Thymus (tissue), 11 donors: ENCODE measurements at regions not wholly inside any gene's neighbourhood (a gene's known extent, or its start where the extent isn't known, plus 50 kb on each side); places are given as distances from the start of the nearest gene placed in this dataset.
"Not testable (repeated sequence)": the region's sequence is repeated elsewhere in the genome, so short reads cannot be mapped to it uniquely, and the experiment has no call there.

Source experiments
- DNase-seq, 9 donors: peaks; one replicate each; pipeline ENCODE4 v3.0.0-alpha.2; 2013; ENCODE audit warnings: low spot score in 9 of 9, low read depth in 6 of 9, missing footprints in 1 of 9
- H3K27ac ChIP-seq, 2 donors: one replicate each; pipeline ENCODE4 v1.5.1; 2013; ENCODE audit warnings: control low read depth in 1 of 2, low read depth in 1 of 2, low read length in 1 of 2, mild to moderate bottlenecking in 1 of 2, moderate library complexity in 1 of 2
- H3K27me3 ChIP-seq, 2 donors: one replicate each; pipeline ENCODE4 v1.5.1; 2013; ENCODE audit warnings: low read length in 1 of 2; ENCODE audit not compliant: control insufficient read depth in 2 of 2, insufficient read depth in 1 of 2
- H3K36me3 ChIP-seq, 2 donors: one replicate each; pipeline ENCODE4 v1.5.1; 2013; ENCODE audit warnings: low read length in 1 of 2, mild to moderate bottlenecking in 1 of 2, moderate library complexity in 1 of 2; ENCODE audit not compliant: control insufficient read depth in 2 of 2, insufficient read depth in 2 of 2
- H3K4me1 ChIP-seq, 2 donors: one replicate each; pipeline ENCODE4 v1.5.1; 2013; ENCODE audit warnings: low read length in 2 of 2; ENCODE audit not compliant: control insufficient read depth in 2 of 2, insufficient read depth in 2 of 2
- H3K4me3 ChIP-seq, 2 donors: one replicate each; pipeline ENCODE4 v1.5.1; 2013; ENCODE audit warnings: low read length in 2 of 2, control low read depth in 1 of 2, mild to moderate bottlenecking in 1 of 2
- H3K9me3 ChIP-seq, 2 donors: one replicate each; pipeline ENCODE4 v1.5.1; 2013; ENCODE audit warnings: low read length in 1 of 2, mild to moderate bottlenecking in 1 of 2; ENCODE audit not compliant: control insufficient read depth in 2 of 2, insufficient read depth in 1 of 2
- WGBS: extraction: QIAGEN DNeasy Blood & Tissue Kit; methylation state at CpG from one replicate; pipeline ENCODE4 v1.1.7; 2013; 5-methylcytosine and 5-hydroxymethylcytosine counted together
- donor health status: healthy.

GRCh38 chr1:232156070-232156469 lies 473.9 kb downstream of the SIPA1L2 start:
- H3K27me3 ChIP-seq, H3K9me3 ChIP-seq, DNase-seq, H3K4me1 ChIP-seq, H3K36me3 ChIP-seq, H3K27ac ChIP-seq, H3K4me3 ChIP-seq: not testable (repeated sequence)
- WGBS: 96% methylated on average over 3 of the region's 3 CpGs

- H3K36me3 ChIP-seq: no peaks in the 10 kb centered on the region
- H3K4me3 ChIP-seq: no peak overlapping the region
- no peak for DNase-seq
- no peak overlapping the region for H3K27ac ChIP-seq
- no peaks in the 10 kb centered on the region for H3K9me3 ChIP-seq
- H3K4me1 ChIP-seq: no peaks in the 10 kb centered on the region
- H3K27me3 ChIP-seq: no peaks in the 10 kb centered on the region
Observed at GRCh38 chr1:232153652-232154051, 476.3 kb downstream of the SIPA1L2 start.

DNA sequence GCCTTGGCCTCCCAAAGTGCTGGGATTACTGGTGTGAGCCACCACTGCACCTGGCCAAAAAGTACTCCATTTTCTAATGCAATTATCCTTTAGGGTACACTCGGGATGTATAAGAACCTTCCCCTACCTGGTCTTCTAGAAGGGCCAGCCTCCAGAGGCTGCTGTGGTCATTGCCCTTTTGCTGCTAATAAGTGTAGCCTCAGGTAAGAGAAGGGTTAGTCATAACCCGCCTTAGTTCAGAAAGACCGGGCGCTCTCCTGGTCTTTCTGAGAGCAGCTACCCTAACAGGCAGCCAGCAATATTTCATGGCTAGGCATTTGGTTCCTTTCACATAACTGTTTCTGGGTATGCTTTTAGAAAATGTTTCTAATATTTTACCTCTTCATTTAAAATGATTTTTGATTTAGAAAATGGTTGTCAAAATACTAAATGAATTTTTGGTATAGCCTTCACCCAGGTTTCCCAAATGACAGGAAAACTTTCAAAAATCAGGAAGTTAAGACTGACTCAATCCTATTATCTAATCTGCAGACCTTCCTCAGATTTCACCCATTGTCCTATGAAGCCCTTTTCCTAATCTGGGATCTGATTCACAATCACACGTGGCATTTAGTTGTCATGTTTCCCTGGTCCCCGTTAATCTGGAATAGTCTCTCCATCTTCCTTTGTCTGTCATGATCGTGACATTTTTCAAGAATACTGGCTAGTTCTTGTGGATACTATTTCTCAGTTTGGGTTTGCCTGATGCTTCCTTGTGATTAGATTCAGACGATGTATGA lies 479.0 kb downstream of the SIPA1L2 start:
- Histone ChIP-seq H3K27ac (no peak overlapping the region), H3K9me3 (no peaks in the 10 kb centered on the region), H3K4me1 (no peaks in the 10 kb centered on the region), H3K36me3 (no peaks in the 10 kb centered on the region), H3K4me3 (no peak overlapping the region), H3K27me3 (no peaks in the 10 kb centered on the region)
- 77% methylated on average over 8 of the region's 8 CpGs for WGBS
- DNase-seq: no peak

- Histone ChIP-seq H3K27me3 (no peaks in the 10 kb centered on the region), H3K9me3 (no peaks in the 10 kb centered on the region), H3K4me1 (no peaks in the 10 kb centered on the region), H3K36me3 (no peaks in the 10 kb centered on the region), H3K4me3 (no peak overlapping the region), H3K27ac (no peak overlapping the region)
- no peak for DNase-seq
- WGBS: 79% methylated on average over 9 of the region's 9 CpGs
Observed at GRCh38 chr1:232149287-232150201, 480.4 kb downstream of the SIPA1L2 start.

DNA sequence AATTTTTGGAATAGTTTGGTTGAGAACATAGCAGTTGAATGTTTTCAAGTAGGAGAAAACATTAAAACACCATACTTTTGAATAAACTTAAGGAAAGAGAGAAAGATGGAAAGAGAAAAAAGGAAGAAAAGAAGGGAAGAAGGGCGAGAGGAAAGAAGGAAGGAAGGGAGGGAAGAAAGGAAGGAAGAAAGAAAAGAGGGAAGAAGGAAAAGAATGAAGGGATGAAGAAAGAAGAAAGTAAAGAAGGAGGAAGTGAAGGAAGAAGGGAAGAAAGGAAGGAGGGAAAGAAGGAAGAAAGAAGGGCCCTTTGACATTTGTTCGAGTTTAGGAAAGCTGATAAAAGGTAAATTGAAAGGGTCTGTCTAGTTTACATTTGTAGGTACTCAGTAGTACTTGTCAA lies 482.7 kb downstream of the SIPA1L2 start:
- Histone ChIP-seq H3K27ac (no peak overlapping the region), H3K9me3 (no peaks in the 10 kb centered on the region), H3K36me3 (no peaks in the 10 kb centered on the region), H3K27me3 (no peaks in the 10 kb centered on the region), H3K4me3 (no peak overlapping the region), H3K4me1 (no peaks in the 10 kb centered on the region)
- 93% methylated on average over 2 of the region's 2 CpGs for WGBS
- DNase-seq: no peak

- no peak for DNase-seq
- Histone ChIP-seq H3K4me1 (no peaks in the 10 kb centered on the region), H3K27me3 (no peaks in the 10 kb centered on the region), H3K36me3 (no peaks in the 10 kb centered on the region), H3K27ac (no peak overlapping the region), H3K9me3 (no peaks in the 10 kb centered on the region), H3K4me3 (no peak overlapping the region)
- WGBS: 91% methylated on average over 3 of the region's 3 CpGs
Observed at GRCh38 chr1:232146514-232146913, 483.4 kb downstream of the SIPA1L2 start.

- Histone ChIP-seq H3K36me3 (no peaks in the 10 kb centered on the region), H3K27me3 (no peaks in the 10 kb centered on the region), H3K9me3 (no peaks in the 10 kb centered on the region), H3K4me1 (no peaks in the 10 kb centered on the region), H3K4me3 (no peak overlapping the region), H3K27ac (no peak overlapping the region)
- no peak for DNase-seq
- 96% methylated on average over 2 of the region's 2 CpGs for WGBS
Observed at GRCh38 chr1:232145768-232146167, 484.2 kb downstream of the SIPA1L2 start.

DNA sequence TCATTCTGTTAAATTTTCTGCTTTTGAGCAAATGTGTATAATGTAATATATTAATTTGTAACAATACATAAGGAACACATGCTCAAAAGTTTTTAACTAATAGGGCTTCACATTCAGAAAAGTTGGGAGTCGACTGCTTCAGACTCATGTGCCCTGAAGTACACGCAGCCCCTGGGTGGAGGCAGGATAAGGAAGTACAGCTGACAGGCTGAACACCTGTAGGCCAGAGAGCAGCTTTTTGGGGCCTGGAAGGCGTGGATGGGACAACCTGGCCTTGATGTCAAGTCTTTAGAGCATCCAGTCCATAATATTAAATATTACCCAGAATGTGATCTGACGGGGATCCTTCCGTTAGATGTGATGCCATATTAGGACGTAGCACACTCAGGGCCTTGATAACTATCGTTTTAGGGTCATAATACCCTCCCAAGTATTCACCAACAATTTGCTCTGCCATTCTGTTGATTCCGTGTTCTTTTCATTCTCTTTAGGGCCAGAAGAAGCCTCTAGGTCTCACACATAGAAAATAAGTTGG lies 485.2 kb downstream of the SIPA1L2 start:
- peaks cover 0 to 3% of the 10 kb centered on the region in 2 donors for H3K9me3 ChIP-seq
- WGBS: 88% methylated on average over 8 of the region's 8 CpGs
- DNase-seq: no peak
- H3K27me3 ChIP-seq: no peaks in the 10 kb centered on the region
- H3K27ac ChIP-seq: no peak overlapping the region
- no peaks in the 10 kb centered on the region for H3K4me1 ChIP-seq
- no peak overlapping the region for H3K4me3 ChIP-seq
- H3K36me3 ChIP-seq: no peaks in the 10 kb centered on the region

- Histone ChIP-seq H3K4me1 (no peaks in the 10 kb centered on the region), H3K27ac (no peak overlapping the region), H3K9me3 (peaks cover 0 to 3% of the 10 kb centered on the region in 2 donors), H3K27me3 (no peaks in the 10 kb centered on the region), H3K4me3 (no peak overlapping the region), H3K36me3 (no peaks in the 10 kb centered on the region)
- no peak for DNase-seq
- WGBS: 94% methylated on average over 3 of the region's 3 CpGs
Observed at GRCh38 chr1:232143315-232143886, 486.5 kb downstream of the SIPA1L2 start.
